Mesendoderm (in vitro differentiated cells): ENCODE measurements at regions not wholly inside any gene's neighbourhood (a gene's known extent, or its start where the extent isn't known, plus 50 kb on each side); places are given as distances from the start of the nearest gene placed in this dataset.
A peak's percentile ranks its signal among the peaks of the same experiment; 100 is the strongest.

Experiments
- DNase-seq: peaks from one replicate; pipeline ENCODE4 v3.0.0; 2013
- H2AK5ac ChIP-seq: 2 replicates; pipeline ENCODE4 v1.6.1; 2013; ENCODE audit warnings: low read length, inconsistent platforms
- H2BK120ac ChIP-seq: 2 replicates; pipeline ENCODE4 v1.6.1; 2013; ENCODE audit warnings: low read depth, mild to moderate bottlenecking, low read length, moderate library complexity, mixed read lengths
- H2BK15ac ChIP-seq: replicated peaks from 2 replicates; pipeline ENCODE4 v1.6.1; 2013; ENCODE audit warnings: low read depth, mild to moderate bottlenecking, moderate library complexity
- H2BK5ac ChIP-seq: 2 replicates; pipeline ENCODE4 v1.6.1; 2013; ENCODE audit warnings: low read length, inconsistent platforms
- H3K18ac ChIP-seq: 2 replicates; pipeline ENCODE4 v1.6.1; 2013; ENCODE audit warnings: mild to moderate bottlenecking, low read length, mixed read lengths
- H3K23ac ChIP-seq: one replicate; pipeline ENCODE4 v1.6.1; 2013; ENCODE audit warnings: low read length
- H3K27ac ChIP-seq: 2 replicates; pipeline ENCODE4 v1.5.1; 2013; ENCODE audit warnings: low read depth, mild to moderate bottlenecking, inconsistent platforms, low read length, moderate library complexity
- H3K27me3 ChIP-seq: 2 replicates; pipeline ENCODE4 v1.6.1; 2013; ENCODE audit warnings: low read length, control low read depth, mild to moderate bottlenecking, inconsistent platforms; ENCODE audit not compliant: insufficient read depth, poor library complexity
- H3K36me3 ChIP-seq: 2 replicates; pipeline ENCODE4 v1.6.1; 2013; ENCODE audit warnings: low read length, inconsistent platforms; ENCODE audit not compliant: control insufficient read depth, insufficient read depth
- H3K4ac ChIP-seq: one replicate; pipeline ENCODE4 v1.6.1; 2013; ENCODE audit warnings: low read depth, mild to moderate bottlenecking, low read length, moderate library complexity
- H3K4me1 ChIP-seq: 2 replicates; pipeline ENCODE4 v1.6.1; 2013; ENCODE audit warnings: low read depth, low read length, inconsistent platforms; ENCODE audit not compliant: control insufficient read depth
- H3K4me2 ChIP-seq: 2 replicates; pipeline ENCODE4 v1.6.1; 2013; ENCODE audit warnings: low read length
- H3K4me3 ChIP-seq: 2 replicates; pipeline ENCODE4 v1.5.1; 2013; ENCODE audit warnings: mild to moderate bottlenecking, low read length
- H3K56ac ChIP-seq: one replicate; pipeline ENCODE4 v1.6.1; 2013; ENCODE audit warnings: low read length
- H3K79me1 ChIP-seq: 2 replicates; pipeline ENCODE4 v1.6.1; 2013; ENCODE audit warnings: low read length, inconsistent platforms
- H3K79me2 ChIP-seq: 2 replicates; pipeline ENCODE4 v1.6.1; 2013; ENCODE audit warnings: mild to moderate bottlenecking, low read length; ENCODE audit not compliant: control insufficient read depth, insufficient read depth
- H3K9ac ChIP-seq: 2 replicates; pipeline ENCODE4 v1.6.1; 2013; ENCODE audit warnings: low read length, inconsistent platforms
- H4K5ac ChIP-seq: one replicate; pipeline ENCODE4 v1.6.1; 2013; ENCODE audit warnings: low read length
- H4K8ac ChIP-seq: one replicate; pipeline ENCODE4 v1.6.1; 2013; ENCODE audit warnings: low read depth, mild to moderate bottlenecking, control low read depth, low read length, moderate library complexity
- WGBS: extraction: QIAGEN DNeasy Blood & Tissue Kit; methylation state at CpG from one replicate; pipeline ENCODE4 v1.1.7; 2013; ENCODE audit warnings: low lambda C conversion rate, missing lambda C conversion rate; ENCODE audit not compliant: insufficient coverage; ENCODE audit errors: extremely low coverage; 5-methylcytosine and 5-hydroxymethylcytosine counted together

GRCh38 chr21:38688068-38688467 is 117.7 kb upstream of the ETS2 start:
- H4K8ac ChIP-seq = no peak overlapping the region
- no peaks in the 10 kb centered on the region for H3K4me1 ChIP-seq
- no peak overlapping the region for H2AK5ac ChIP-seq
- no peak overlapping the region for H3K56ac ChIP-seq
- H3K18ac ChIP-seq = no peak overlapping the region
- no peak overlapping the region for H2BK120ac ChIP-seq
- no peak overlapping the region for H3K4me2 ChIP-seq
- no peak overlapping the region for H3K4ac ChIP-seq
- no peak overlapping the region for H3K4me3 ChIP-seq
- H3K36me3 ChIP-seq = no peaks in the 10 kb centered on the region
- no peak overlapping the region for H4K5ac ChIP-seq
- no CpG with 5 or more reads among the region's 5 CpGs for WGBS
- no peak for DNase-seq
- H3K27ac ChIP-seq = no peak overlapping the region
- no peaks in the 10 kb centered on the region for H3K79me2 ChIP-seq
- H3K23ac ChIP-seq = no peak overlapping the region
- H3K79me1 ChIP-seq = no peaks in the 10 kb centered on the region
- H2BK15ac ChIP-seq = no peak overlapping the region
- H3K9ac ChIP-seq = no peak overlapping the region
- H3K27me3 ChIP-seq = no peaks in the 10 kb centered on the region
- H2BK5ac ChIP-seq = no peak overlapping the region

- Histone ChIP-seq H3K18ac (no peak overlapping the region), H3K79me2 (no peaks in the 10 kb centered on the region), H3K79me1 (no peaks in the 10 kb centered on the region), H2BK120ac (no peak overlapping the region), H3K23ac (no peak overlapping the region), H2BK15ac (no peak overlapping the region), H4K5ac (no peak overlapping the region), H3K4me2 (no peak overlapping the region), H2AK5ac (no peak overlapping the region), H3K27me3 (no peaks in the 10 kb centered on the region), H4K8ac (no peak overlapping the region), H3K4me3 (no peak overlapping the region), H3K4ac (no peak overlapping the region), H2BK5ac (no peak overlapping the region), H3K4me1 (no peaks in the 10 kb centered on the region), H3K56ac (no peak overlapping the region), H3K9ac (no peak overlapping the region), H3K36me3 (no peaks in the 10 kb centered on the region), H3K27ac (no peak overlapping the region)
- no peak for DNase-seq
Measured at GRCh38 chr21:38691631-38692030, 114.1 kb upstream of the ETS2 start.

GRCh38 chr21:38696579-38696978 is 109.2 kb upstream of the ETS2 start:
- Histone ChIP-seq H4K5ac (no peak overlapping the region), H2BK5ac (no peak overlapping the region), H2BK15ac (no peak overlapping the region), H3K79me1 (no peaks in the 10 kb centered on the region), H3K27ac (no peak overlapping the region), H3K4ac (no peak overlapping the region), H3K36me3 (no peaks in the 10 kb centered on the region), H3K56ac (no peak overlapping the region), H3K4me3 (no peak overlapping the region), H4K8ac (no peak overlapping the region), H3K18ac (no peak overlapping the region), H2AK5ac (no peak overlapping the region), H3K23ac (no peak overlapping the region), H3K27me3 (no peaks in the 10 kb centered on the region), H3K79me2 (no peaks in the 10 kb centered on the region), H3K4me2 (no peak overlapping the region), H3K4me1 (no peaks in the 10 kb centered on the region), H2BK120ac (no peak overlapping the region), H3K9ac (no peak overlapping the region)
- DNase-seq = no peak
- no CpG with 5 or more reads among the region's 3 CpGs for WGBS

GRCh38 chr21:38699048-38699447 is 106.7 kb upstream of the ETS2 start:
- H3K18ac ChIP-seq = no peak overlapping the region
- no peaks in the 10 kb centered on the region for H3K79me1 ChIP-seq
- H4K8ac ChIP-seq = no peak overlapping the region
- no peak overlapping the region for H3K4ac ChIP-seq
- no peak overlapping the region for H3K4me3 ChIP-seq
- no peak overlapping the region for H2BK15ac ChIP-seq
- H4K5ac ChIP-seq = no peak overlapping the region
- H2AK5ac ChIP-seq = no peak overlapping the region
- H3K4me2 ChIP-seq = no peak overlapping the region
- H3K27ac ChIP-seq = no peak overlapping the region
- no peaks in the 10 kb centered on the region for H3K4me1 ChIP-seq
- DNase-seq = peak; percentile 47
- no peaks in the 10 kb centered on the region for H3K27me3 ChIP-seq
- no peak overlapping the region for H3K56ac ChIP-seq
- no peak overlapping the region for H3K9ac ChIP-seq
- no peak overlapping the region for H2BK120ac ChIP-seq
- no peak overlapping the region for H2BK5ac ChIP-seq
- H3K36me3 ChIP-seq = no peaks in the 10 kb centered on the region
- H3K23ac ChIP-seq = no peak overlapping the region
- no CpG with 5 or more reads among the region's 2 CpGs for WGBS
- H3K79me2 ChIP-seq = no peaks in the 10 kb centered on the region

GRCh38 chr21:38702196-38702595 is 103.5 kb upstream of the ETS2 start:
- Histone ChIP-seq H3K79me2 (no peaks in the 10 kb centered on the region), H2BK120ac (no peak overlapping the region), H3K36me3 (no peaks in the 10 kb centered on the region), H2AK5ac (no peak overlapping the region), H3K4me2 (no peak overlapping the region), H2BK5ac (no peak overlapping the region), H3K79me1 (no peaks in the 10 kb centered on the region), H4K5ac (no peak overlapping the region), H4K8ac (no peak overlapping the region), H3K27ac (no peak overlapping the region), H2BK15ac (no peak overlapping the region), H3K4me3 (no peak overlapping the region), H3K4ac (no peak overlapping the region), H3K18ac (no peak overlapping the region), H3K27me3 (no peaks in the 10 kb centered on the region), H3K4me1 (no peaks in the 10 kb centered on the region), H3K23ac (no peak overlapping the region), H3K9ac (no peak overlapping the region), H3K56ac (no peak overlapping the region)
- whole genome bisulfite sequencing = no CpG with 5 or more reads among the region's 9 CpGs
- DNase-seq = no peak

- H3K4me1 ChIP-seq = no peaks in the 10 kb centered on the region
- H2BK15ac ChIP-seq = no peak overlapping the region
- no peak overlapping the region for H3K56ac ChIP-seq
- H3K18ac ChIP-seq = no peak overlapping the region
- no peak overlapping the region for H3K4me3 ChIP-seq
- H2AK5ac ChIP-seq = no peak overlapping the region
- no peaks in the 10 kb centered on the region for H3K79me2 ChIP-seq
- H2BK5ac ChIP-seq = no peak overlapping the region
- no CpG with 5 or more reads among the region's 4 CpGs for WGBS
- no peak overlapping the region for H3K9ac ChIP-seq
- H3K4me2 ChIP-seq = no peak overlapping the region
- no peak overlapping the region for H3K4ac ChIP-seq
- no peak overlapping the region for H4K5ac ChIP-seq
- H4K8ac ChIP-seq = no peak overlapping the region
- no peaks in the 10 kb centered on the region for H3K27me3 ChIP-seq
- peak; percentile 59 for DNase-seq
- no peak overlapping the region for H2BK120ac ChIP-seq
- H3K36me3 ChIP-seq = no peaks in the 10 kb centered on the region
- no peak overlapping the region for H3K23ac ChIP-seq
- H3K79me1 ChIP-seq = no peaks in the 10 kb centered on the region
- no peak overlapping the region for H3K27ac ChIP-seq
Measured at GRCh38 chr21:38709876-38710275, 95.9 kb upstream of the ETS2 start.
